Gastroesophageal sphincter (tissue), 3 donors: ENCODE measurements at regions not wholly inside any gene's neighbourhood (a gene's known extent, or its start where the extent isn't known, plus 50 kb on each side); places are given as distances from the start of the nearest gene placed in this dataset.
"Not testable (repeated sequence)": the region's sequence is repeated elsewhere in the genome, so short reads cannot be mapped to it uniquely, and the experiment has no call there.

Experiments used
- POLR2A ChIP-seq, 2 donors: fragments of 450-650 bp; IDR thresholded peaks; one replicate each; pipeline ENCODE4 v1.6.1; 2017; ENCODE audit warnings: antibody characterized with exemption in 2 of 2, mild to moderate bottlenecking in 2 of 2, moderate library complexity in 1 of 2
- TF ChIP-seq, protein P1 (sequence below), 4 experiments: fragments of 200-600 bp in 2 of 4; fragments of 450-650 bp in 2 of 4; sonication (generic) in 1 of 4; IDR thresholded peaks; one replicate each; pipeline ENCODE4 v1.5.1; 2017 to 2019; ENCODE audit warnings: antibody characterized with exemption in 4 of 4, mild to moderate bottlenecking in 2 of 4, moderate library complexity in 2 of 4

DNA sequence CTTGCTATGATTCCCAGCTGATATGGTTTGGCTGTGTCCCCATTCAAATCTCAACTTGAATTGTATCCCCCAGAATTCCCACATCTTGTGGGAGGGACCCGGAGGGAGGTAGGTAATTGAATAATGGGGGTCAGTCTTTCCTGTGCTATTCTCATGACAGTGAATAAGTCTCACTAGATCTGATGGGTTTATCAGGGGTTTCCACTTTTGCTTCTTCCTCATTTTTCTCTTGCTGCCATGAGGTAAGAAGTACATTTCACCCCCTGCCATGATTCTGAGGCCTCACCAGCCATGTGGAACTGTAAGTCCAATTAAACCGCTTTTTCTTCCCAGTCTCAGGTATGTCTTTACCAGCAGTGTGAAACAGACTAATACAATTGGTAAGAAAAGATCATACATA lies 164.7 kb upstream of the NREP start:
- TF ChIP-seq, protein P1, sequence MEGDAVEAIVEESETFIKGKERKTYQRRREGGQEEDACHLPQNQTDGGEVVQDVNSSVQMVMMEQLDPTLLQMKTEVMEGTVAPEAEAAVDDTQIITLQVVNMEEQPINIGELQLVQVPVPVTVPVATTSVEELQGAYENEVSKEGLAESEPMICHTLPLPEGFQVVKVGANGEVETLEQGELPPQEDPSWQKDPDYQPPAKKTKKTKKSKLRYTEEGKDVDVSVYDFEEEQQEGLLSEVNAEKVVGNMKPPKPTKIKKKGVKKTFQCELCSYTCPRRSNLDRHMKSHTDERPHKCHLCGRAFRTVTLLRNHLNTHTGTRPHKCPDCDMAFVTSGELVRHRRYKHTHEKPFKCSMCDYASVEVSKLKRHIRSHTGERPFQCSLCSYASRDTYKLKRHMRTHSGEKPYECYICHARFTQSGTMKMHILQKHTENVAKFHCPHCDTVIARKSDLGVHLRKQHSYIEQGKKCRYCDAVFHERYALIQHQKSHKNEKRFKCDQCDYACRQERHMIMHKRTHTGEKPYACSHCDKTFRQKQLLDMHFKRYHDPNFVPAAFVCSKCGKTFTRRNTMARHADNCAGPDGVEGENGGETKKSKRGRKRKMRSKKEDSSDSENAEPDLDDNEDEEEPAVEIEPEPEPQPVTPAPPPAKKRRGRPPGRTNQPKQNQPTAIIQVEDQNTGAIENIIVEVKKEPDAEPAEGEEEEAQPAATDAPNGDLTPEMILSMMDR (IDR thresholded peaks at IDR 0.05), result not testable (repeated sequence)
- not testable (repeated sequence) for TF ChIP-seq POLR2A (IDR thresholded peaks at IDR 0.05)
